HEK293T (cell line): ENCODE measurements at regions not wholly inside any gene's neighbourhood (a gene's known extent, or its start where the extent isn't known, plus 50 kb on each side); places are given as distances from the start of the nearest gene placed in this dataset.

ENCODE experiments used
- ARNT ChIP-seq: fragments of 450-650 bp; IDR thresholded peaks from 2 replicates; pipeline ENCODE4 v1.6.1; 2017; ENCODE audit warnings: mild to moderate bottlenecking
- BHLHE40 ChIP-seq: fragments of 450-650 bp; IDR thresholded peaks from 2 replicates; pipeline ENCODE4 v1.6.1; 2016; ENCODE audit warnings: mild to moderate bottlenecking, moderate library complexity, borderline replicate concordance
- CTBP1 ChIP-seq: fragments of 450-650 bp; IDR thresholded peaks from 2 replicates; pipeline ENCODE4 v1.6.1; 2016; ENCODE audit warnings: borderline replicate concordance
- ELF4 ChIP-seq: fragments of 450-650 bp; IDR thresholded peaks from 2 replicates; pipeline ENCODE4 v1.6.1; 2017; ENCODE audit warnings: antibody characterized with exemption
- FOXA1 ChIP-seq: fragments of 450-650 bp; IDR thresholded peaks from 2 replicates; pipeline ENCODE4 v1.6.1; 2016; ENCODE audit warnings: mild to moderate bottlenecking
- FOXM1 ChIP-seq: fragments of 450-650 bp; IDR thresholded peaks from 2 replicates; pipeline ENCODE4 v1.6.1; 2017; ENCODE audit warnings: mild to moderate bottlenecking, borderline replicate concordance
- L3MBTL2 ChIP-seq: fragments of 450-650 bp; conservative IDR thresholded peaks from 2 replicates; pipeline ENCODE4 v1.6.1; 2016; ENCODE audit warnings: mild to moderate bottlenecking
- SP1 ChIP-seq: fragments of 450-650 bp; IDR thresholded peaks from 2 replicates; pipeline ENCODE4 v1.6.1; 2017
- ZNF384 ChIP-seq: fragments of 450-650 bp; IDR thresholded peaks from 2 replicates; pipeline ENCODE4 v1.6.1; 2016

DNA sequence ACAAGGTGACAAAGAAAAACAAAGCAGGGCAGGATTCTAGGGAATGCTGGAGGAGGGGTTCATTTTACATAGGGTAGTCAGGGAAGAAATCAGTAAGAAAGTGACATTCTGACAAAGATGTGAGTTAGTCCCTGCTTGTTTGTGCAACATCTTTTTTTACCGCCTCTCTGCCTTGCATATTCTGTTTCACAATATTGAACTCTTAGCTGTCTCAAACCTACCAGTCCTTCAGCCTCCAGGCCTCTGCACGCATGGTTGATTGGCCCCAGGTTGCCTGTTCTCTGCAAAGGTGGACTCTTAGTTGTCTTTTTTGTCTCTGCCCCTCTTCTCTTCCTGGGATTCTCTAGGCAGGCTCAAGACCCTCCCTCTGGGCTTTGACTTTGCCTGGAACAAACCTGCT is 152.2 kb upstream of the RUNX1 start:
- TF ChIP-seq L3MBTL2 (no peak), ARNT (no peak), SP1 (no peak), BHLHE40 (no peak), FOXM1 (no peak), CTBP1 (no peak), ELF4 (no peak), FOXA1 (no peak), ZNF384 (no peak)
